Tibial artery (tissue), 4 donors: ENCODE measurements at regions not wholly inside any gene's neighbourhood (a gene's known extent, or its start where the extent isn't known, plus 50 kb on each side); places are given as distances from the start of the nearest gene placed in this dataset.

Source experiments
- DNase-seq, 2 donors: peaks; one replicate each; pipeline ENCODE4 v3.0.0-alpha.2; 2019
- H3K27ac ChIP-seq, 2 donors: fragments of 200-600 bp; sonication (generic) in 1 of 2; 1 replicate in 1 of 2; 2 replicates in 1 of 2; pipeline ENCODE4 v1.5.1; 2018 to 2019; ENCODE audit warnings: mild to moderate bottlenecking in 1 of 2
- H3K27me3 ChIP-seq, 2 donors: fragments of 200-600 bp; sonication (generic) in 1 of 2; one replicate each; pipeline versions ENCODE4 v1.5.1 to v1.6.0; 2016 to 2019
- H3K36me3 ChIP-seq, 3 donors: fragments of 200-600 bp; sonication (generic) in 2 of 3; one replicate each; pipeline ENCODE4 v1.5.1; 2016 to 2019; ENCODE audit warnings: mild to moderate bottlenecking in 2 of 3
- H3K4me1 ChIP-seq, 4 donors: fragments of 200-600 bp; sonication (generic) in 2 of 4; 1 replicate in 3 of 4; 2 replicates in 1 of 4; pipeline ENCODE4 v1.5.1; 2016 to 2019
- H3K4me3 ChIP-seq, 2 donors: fragments of 200-600 bp; sonication (generic) in 1 of 2; 1 replicate in 1 of 2; 2 replicates in 1 of 2; pipeline ENCODE4 v1.5.1; 2018 to 2019; ENCODE audit warnings: mild to moderate bottlenecking in 2 of 2
- H3K9me3 ChIP-seq, 3 donors: fragments of 200-600 bp; sonication (generic) in 1 of 3; one replicate each; pipeline ENCODE4 v1.5.1; 2016 to 2019
- intact Hi-C: fragments of 100-400 bp; cut with DNase I; formaldehyde crosslinking; loops from one replicate; pipeline ENCODE4 v1.15.0; 2023; ENCODE audit warnings: low total_unique reads
- TF ChIP-seq, protein P1 (sequence below), 2 experiments: fragments of 200-600 bp in 1 of 2; fragments of 450-650 bp in 1 of 2; IDR thresholded peaks; one replicate each; pipeline ENCODE4 v1.5.1; 2017 to 2019; ENCODE audit warnings: antibody characterized with exemption in 2 of 2, mild to moderate bottlenecking in 1 of 2, moderate library complexity in 1 of 2

DNA sequence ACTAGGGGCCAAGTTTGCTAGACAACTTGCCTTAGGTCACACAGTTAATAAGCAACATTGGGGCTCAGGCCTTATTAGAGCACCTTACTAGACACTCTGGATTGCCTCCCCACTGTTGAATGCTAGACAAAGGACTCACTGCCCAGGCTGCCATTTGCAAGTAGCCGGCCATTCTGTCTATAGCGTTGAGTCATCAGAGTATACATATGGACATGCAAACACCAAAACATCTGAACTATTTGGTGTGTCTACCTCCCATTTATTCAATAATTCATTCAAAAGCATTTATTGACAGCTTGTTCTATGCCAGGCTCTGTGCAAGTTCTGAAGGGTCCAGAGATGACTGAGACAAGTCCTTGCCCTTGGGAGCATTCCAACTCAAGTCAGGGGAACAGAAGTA lies 181.4 kb upstream of the DPT start:
- TF ChIP-seq, protein P1, sequence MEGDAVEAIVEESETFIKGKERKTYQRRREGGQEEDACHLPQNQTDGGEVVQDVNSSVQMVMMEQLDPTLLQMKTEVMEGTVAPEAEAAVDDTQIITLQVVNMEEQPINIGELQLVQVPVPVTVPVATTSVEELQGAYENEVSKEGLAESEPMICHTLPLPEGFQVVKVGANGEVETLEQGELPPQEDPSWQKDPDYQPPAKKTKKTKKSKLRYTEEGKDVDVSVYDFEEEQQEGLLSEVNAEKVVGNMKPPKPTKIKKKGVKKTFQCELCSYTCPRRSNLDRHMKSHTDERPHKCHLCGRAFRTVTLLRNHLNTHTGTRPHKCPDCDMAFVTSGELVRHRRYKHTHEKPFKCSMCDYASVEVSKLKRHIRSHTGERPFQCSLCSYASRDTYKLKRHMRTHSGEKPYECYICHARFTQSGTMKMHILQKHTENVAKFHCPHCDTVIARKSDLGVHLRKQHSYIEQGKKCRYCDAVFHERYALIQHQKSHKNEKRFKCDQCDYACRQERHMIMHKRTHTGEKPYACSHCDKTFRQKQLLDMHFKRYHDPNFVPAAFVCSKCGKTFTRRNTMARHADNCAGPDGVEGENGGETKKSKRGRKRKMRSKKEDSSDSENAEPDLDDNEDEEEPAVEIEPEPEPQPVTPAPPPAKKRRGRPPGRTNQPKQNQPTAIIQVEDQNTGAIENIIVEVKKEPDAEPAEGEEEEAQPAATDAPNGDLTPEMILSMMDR (IDR thresholded peaks at IDR 0.05), result no peak
- peaks cover 0 to 3% (median 0%) of the 10 kb centered on the region in 4 donors for H3K4me1 ChIP-seq
- H3K27me3 ChIP-seq, result no peaks in the 10 kb centered on the region
- DNase-seq, result no peak
- no peak overlapping the region for H3K27ac ChIP-seq
- intact Hi-C loops, result no loop called here
- H3K4me3 ChIP-seq, result no peak overlapping the region
- no peaks in the 10 kb centered on the region for H3K36me3 ChIP-seq
- no peaks in the 10 kb centered on the region for H3K9me3 ChIP-seq

DNA sequence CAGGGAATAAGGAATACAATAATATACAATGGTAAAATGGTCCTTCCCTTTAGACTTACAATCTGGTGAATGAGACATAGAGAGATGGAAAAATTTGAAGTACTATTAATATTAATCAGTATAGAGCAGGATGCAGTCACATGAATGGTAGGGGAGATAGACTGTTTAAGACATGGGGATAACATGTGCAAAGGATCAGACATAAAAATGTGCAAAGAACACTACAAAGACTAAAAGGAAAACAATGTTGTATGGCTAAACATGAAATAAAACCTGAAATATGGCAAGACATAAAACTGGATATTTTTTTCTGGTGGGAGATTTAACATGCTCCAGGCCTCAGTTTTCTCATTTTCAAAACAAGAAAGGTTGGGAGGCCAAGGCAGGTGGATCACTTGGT lies 182.4 kb upstream of the DPT start:
- TF ChIP-seq, protein P1 (IDR thresholded peaks at IDR 0.05), result no peak
- intact Hi-C loops, result no loop called here
- Histone ChIP-seq H3K36me3 (no peaks in the 10 kb centered on the region), H3K9me3 (no peaks in the 10 kb centered on the region), H3K4me1 (peaks cover 0 to 3% (median 0%) of the 10 kb centered on the region in 4 donors), H3K27me3 (no peaks in the 10 kb centered on the region), H3K4me3 (no peak overlapping the region), H3K27ac (no peak overlapping the region)
- DNase-seq, result no peak

DNA sequence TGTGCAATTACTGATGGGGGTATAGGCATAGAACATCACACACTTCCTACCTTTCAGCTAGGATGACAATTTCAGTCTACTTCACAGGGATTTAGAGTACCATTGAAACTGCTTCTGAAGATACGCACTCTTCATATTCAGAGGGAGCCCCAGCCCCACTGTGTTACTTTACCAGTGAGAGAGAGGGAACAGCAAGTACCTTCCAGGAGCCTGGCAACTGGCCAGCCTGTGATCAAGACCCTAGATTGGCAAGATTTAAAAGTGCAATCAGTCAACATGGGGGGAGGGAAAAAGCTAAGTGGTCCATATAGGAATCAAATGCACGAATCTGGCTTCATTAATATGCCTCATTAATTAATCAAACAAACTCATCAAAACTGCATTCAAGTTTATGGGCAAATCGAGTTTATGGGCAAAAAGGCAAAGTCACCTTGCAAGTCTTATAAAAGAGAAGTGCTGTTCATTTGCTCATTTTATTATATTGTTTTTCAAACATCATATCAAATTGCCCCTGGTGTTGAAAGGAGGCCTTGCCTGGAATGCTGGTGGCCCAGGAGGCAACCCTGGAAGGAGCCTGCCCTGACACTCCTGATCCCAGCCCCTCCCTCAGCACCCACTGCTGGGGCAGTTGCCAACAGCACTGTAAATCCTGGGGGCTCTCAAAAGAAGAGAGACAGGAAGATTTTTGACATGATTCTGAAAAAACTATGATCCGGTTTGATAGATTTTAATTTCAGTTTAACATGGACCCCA lies 184.9 kb upstream of the DPT start:
- H3K4me3 ChIP-seq, result no peak overlapping the region
- H3K4me1 ChIP-seq, result no peaks in the 10 kb centered on the region
- H3K27ac ChIP-seq, result no peak overlapping the region
- TF ChIP-seq, protein P1 (IDR thresholded peaks at IDR 0.05), result no peak
- H3K36me3 ChIP-seq, result no peaks in the 10 kb centered on the region
- H3K27me3 ChIP-seq, result no peaks in the 10 kb centered on the region
- no peak for DNase-seq
- intact Hi-C loops, result no loop called here
- H3K9me3 ChIP-seq, result no peaks in the 10 kb centered on the region

DNA sequence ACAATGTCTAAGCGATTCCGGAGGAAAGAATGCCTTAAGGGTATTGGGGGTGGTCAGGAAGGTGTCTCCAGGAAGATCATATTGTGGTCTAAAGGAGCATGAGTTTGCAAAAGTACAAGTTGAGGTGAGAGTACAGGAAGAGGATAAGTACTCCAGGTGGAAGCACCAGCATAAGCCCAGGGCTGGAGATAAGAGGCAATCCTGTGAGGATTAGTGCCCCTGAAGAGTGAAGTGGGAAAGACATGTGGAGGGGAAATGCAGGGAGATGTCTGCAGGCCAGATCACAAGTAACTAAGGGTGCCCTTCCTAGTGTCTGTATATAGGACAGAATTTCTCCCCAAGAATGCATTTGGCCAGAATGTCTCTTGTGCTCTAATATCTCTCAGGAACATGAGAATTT lies 188.3 kb upstream of the DPT start:
- Histone ChIP-seq H3K4me3 (no peak overlapping the region), H3K4me1 (peaks cover 0 to 8% (median 0%) of the 10 kb centered on the region in 4 donors), H3K9me3 (no peaks in the 10 kb centered on the region), H3K27ac (no peak overlapping the region), H3K36me3 (no peaks in the 10 kb centered on the region), H3K27me3 (no peaks in the 10 kb centered on the region)
- intact Hi-C loops, result no loop called here
- DNase-seq, result no peak
- TF ChIP-seq, protein P1 (IDR thresholded peaks at IDR 0.05), result no peak

- intact Hi-C loops, result no loop called here
- no peak for DNase-seq
- Histone ChIP-seq H3K9me3 (no peaks in the 10 kb centered on the region), H3K27me3 (no peaks in the 10 kb centered on the region), H3K27ac (no peak overlapping the region), H3K36me3 (no peaks in the 10 kb centered on the region), H3K4me3 (no peak overlapping the region), H3K4me1 (peaks cover 0 to 8% (median 0%) of the 10 kb centered on the region in 4 donors)
- TF ChIP-seq, protein P1 (IDR thresholded peaks at IDR 0.05), result no peak
Measured at GRCh38 chr1:168917796-168918195, 188.7 kb upstream of the ATP1B1 start.
